Gastrocnemius medialis (tissue), 4 donors: ENCODE measurements at regions not wholly inside any gene's neighbourhood (a gene's known extent, or its start where the extent isn't known, plus 50 kb on each side); places are given as distances from the start of the nearest gene placed in this dataset.

ENCODE experiments used
- POLR2A ChIP-seq, 2 donors: fragments of 450-650 bp; IDR thresholded peaks; one replicate each; pipeline ENCODE4 v1.6.1; 2017; ENCODE audit warnings: antibody characterized with exemption in 2 of 2, mild to moderate bottlenecking in 2 of 2, moderate library complexity in 2 of 2
- TF ChIP-seq, protein P1 (sequence below), 5 experiments: fragments of 450-650 bp in 3 of 5; fragments of 200-600 bp in 2 of 5; sonication (generic) in 2 of 5; IDR thresholded peaks in 4 of 5; conservative IDR thresholded peaks in 1 of 5; 1 replicate in 4 of 5; 2 replicates in 1 of 5; pipeline ENCODE4 v1.5.1; 2016 to 2019; ENCODE audit warnings: antibody characterized with exemption in 5 of 5, mild to moderate bottlenecking in 3 of 5, moderate library complexity in 3 of 5

DNA sequence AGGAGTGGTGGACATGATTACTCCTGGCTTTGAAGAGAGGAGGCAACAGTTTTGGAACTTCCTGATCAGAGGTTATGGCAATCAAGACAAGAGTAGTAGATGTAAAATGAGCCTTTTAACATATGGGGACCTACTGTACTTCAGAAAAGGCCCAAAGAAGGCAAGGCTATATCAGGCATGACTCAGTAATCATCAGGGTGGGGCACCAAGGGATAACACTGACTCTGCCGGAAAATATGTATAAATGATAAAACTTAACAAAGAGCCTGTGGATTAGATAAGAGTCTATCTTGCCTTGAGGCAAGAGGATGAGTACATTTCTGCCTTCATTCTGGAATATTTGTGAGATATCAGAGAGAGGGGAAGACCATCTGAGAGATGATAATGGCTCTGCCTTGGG is 1389.9 kb upstream of the MAP3K7 start:
- TF ChIP-seq, protein P1, sequence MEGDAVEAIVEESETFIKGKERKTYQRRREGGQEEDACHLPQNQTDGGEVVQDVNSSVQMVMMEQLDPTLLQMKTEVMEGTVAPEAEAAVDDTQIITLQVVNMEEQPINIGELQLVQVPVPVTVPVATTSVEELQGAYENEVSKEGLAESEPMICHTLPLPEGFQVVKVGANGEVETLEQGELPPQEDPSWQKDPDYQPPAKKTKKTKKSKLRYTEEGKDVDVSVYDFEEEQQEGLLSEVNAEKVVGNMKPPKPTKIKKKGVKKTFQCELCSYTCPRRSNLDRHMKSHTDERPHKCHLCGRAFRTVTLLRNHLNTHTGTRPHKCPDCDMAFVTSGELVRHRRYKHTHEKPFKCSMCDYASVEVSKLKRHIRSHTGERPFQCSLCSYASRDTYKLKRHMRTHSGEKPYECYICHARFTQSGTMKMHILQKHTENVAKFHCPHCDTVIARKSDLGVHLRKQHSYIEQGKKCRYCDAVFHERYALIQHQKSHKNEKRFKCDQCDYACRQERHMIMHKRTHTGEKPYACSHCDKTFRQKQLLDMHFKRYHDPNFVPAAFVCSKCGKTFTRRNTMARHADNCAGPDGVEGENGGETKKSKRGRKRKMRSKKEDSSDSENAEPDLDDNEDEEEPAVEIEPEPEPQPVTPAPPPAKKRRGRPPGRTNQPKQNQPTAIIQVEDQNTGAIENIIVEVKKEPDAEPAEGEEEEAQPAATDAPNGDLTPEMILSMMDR (IDR thresholded peaks at IDR 0.05 in 4 of 5, conservative IDR thresholded peaks at IDR 0.05 in 1 of 5): no peak
- TF ChIP-seq POLR2A (IDR thresholded peaks at IDR 0.05): no peak
